ENCODE measurements at regions not wholly inside any gene's neighbourhood (a gene's known extent, or its start where the extent isn't known, plus 50 kb on each side); places are given as distances from the start of the nearest gene placed in this dataset.
A peak's percentile ranks its signal among the peaks of the same experiment; 100 is the strongest.

DNA sequence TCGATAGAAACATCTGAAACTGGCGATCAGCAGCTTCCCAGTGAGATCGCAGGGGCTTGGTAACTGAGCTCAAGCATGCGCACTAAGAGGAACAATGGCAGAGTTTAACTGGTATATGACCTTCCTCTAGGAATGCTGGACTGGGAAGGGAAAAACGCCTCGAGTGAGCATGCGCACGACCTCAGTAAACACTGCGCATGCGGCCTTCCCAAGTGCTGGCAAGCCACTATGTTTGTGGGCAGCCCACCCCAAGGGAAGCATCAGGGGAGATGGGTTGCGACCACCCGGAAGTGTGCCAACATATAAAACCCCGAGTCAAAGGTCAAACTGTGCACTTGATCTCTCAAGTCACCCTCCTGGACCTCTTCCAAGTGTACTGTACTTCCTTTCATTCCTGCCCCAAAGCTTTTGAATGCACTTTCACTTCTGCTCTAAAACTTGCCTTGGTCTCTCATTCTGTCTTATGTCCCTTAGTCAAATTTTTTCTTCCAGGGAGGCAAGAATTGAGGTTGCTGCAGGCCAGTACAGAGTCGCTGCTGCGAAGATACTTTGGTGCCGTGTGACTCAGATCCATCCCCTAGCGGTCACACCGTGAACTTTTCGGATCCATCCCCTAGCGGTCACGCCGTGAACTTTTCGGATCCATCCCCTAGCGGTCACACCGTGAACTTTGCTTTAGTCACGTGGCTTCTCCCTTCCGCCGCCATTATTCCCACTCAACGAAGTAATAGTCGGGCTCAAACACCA, 243.3 kb downstream of the FAM43A start:
- intact Hi-C loops (cut with DNase I), result no loop called here
- no peaks in the 10 kb centered on the region for H3K36me3 ChIP-seq
- WGBS, 2 donors, result 72% methylated on average over 29 to 30 of the region's 30 CpGs
- peaks cover 10 to 24% of the 10 kb centered on the region in 2 donors for H3K4me1 ChIP-seq
- peak in 1 of 2 donors; percentile 16 for DNase-seq
- no peak for TF ChIP-seq POLR2A (IDR thresholded peaks at IDR 0.05)
- TF ChIP-seq, protein P1, sequence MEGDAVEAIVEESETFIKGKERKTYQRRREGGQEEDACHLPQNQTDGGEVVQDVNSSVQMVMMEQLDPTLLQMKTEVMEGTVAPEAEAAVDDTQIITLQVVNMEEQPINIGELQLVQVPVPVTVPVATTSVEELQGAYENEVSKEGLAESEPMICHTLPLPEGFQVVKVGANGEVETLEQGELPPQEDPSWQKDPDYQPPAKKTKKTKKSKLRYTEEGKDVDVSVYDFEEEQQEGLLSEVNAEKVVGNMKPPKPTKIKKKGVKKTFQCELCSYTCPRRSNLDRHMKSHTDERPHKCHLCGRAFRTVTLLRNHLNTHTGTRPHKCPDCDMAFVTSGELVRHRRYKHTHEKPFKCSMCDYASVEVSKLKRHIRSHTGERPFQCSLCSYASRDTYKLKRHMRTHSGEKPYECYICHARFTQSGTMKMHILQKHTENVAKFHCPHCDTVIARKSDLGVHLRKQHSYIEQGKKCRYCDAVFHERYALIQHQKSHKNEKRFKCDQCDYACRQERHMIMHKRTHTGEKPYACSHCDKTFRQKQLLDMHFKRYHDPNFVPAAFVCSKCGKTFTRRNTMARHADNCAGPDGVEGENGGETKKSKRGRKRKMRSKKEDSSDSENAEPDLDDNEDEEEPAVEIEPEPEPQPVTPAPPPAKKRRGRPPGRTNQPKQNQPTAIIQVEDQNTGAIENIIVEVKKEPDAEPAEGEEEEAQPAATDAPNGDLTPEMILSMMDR (IDR thresholded peaks at IDR 0.05), result peak in 5 of 6 experiments; percentile 29 to 87 (median 50)
- H3K9me3 ChIP-seq, result no peaks in the 10 kb centered on the region
- no peak overlapping the region for H3K27ac ChIP-seq
- H3K4me3 ChIP-seq (replicated peaks in 1 of 3), result no peak overlapping the region
- no peaks in the 10 kb centered on the region for H3K27me3 ChIP-seq

DNA sequence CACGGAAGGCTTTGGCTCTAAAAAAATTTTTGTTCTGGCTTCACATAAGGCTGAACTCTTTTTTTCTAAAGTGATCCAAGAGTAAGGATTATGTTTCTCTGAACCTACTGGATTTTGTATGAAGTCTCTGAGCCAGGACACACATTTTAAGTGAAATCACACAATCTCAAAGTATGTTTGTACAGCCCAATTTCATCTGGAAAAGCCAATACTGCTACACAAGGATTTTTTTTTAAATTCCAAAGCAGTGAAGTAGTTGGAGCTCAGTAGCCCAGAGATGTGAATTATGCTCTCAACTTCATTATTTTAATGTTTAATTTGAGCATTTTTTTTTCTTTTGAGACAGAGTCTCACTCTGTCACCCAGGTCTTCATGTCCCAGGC, 243.9 kb downstream of the FAM43A start:
- Histone ChIP-seq H3K4me3 (replicated peaks in 1 of 3) (no peak overlapping the region), H3K4me1 (peaks cover 10 to 24% of the 10 kb centered on the region in 2 donors), H3K27ac (peak overlapping the region in 1 of 3 donors; percentile 7), H3K27me3 (no peaks in the 10 kb centered on the region), H3K36me3 (no peaks in the 10 kb centered on the region), H3K9me3 (no peaks in the 10 kb centered on the region)
- intact Hi-C loops (cut with DNase I), result no loop called here
- TF ChIP-seq POLR2A (IDR thresholded peaks at IDR 0.05), result no peak
- TF ChIP-seq, protein P1 (IDR thresholded peaks at IDR 0.05), result no peak
- 67 to 87% methylated on average over 1 of the region's 1 CpG for WGBS, 2 donors
- no peak for DNase-seq

DNA sequence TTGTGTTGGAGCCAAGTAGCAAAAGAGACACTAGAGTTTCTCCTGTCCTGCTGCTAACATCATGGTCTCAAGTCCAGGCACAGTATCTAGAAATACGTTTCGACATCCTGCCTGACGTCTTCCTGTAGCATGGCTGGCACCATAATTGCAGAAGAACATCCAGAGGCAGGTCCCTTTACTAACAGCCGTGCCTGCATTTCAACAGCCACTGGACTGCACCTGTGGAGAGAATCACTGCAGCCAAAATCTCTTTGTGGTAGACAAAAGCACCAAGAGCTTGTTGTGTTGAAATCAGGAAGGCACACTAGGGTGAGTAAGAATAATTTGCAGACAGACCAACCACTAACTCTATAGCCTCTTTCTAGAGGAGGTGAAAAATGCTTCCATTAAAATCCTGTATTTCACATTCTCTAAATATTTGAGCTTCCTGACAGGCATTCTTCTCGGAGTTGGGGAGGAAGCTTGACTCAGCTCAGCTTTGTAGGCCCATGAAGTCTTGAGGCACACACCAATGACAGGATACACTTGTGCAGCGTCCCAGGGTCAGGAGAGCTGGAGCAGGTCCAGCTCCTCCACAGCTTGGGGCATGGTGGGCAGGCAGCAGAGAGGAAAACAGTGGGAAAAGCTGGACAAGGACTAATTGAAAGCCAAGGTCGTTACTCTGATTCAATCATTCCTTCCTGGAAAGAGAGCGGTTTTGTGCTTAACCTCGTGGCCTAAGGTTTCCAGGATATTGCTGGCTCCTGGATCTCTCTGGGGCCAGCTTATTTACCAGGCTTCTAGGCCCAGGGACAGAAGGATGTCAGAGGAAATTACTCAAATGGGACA, 244.9 kb downstream of the FAM43A start:
- Histone ChIP-seq H3K9me3 (no peaks in the 10 kb centered on the region), H3K36me3 (no peaks in the 10 kb centered on the region), H3K4me3 (replicated peaks in 1 of 3) (no peak overlapping the region), H3K27me3 (no peaks in the 10 kb centered on the region), H3K27ac (peak overlapping the region in 2 of 3 donors; percentile 15 to 41), H3K4me1 (peaks cover 10 to 24% of the 10 kb centered on the region in 2 donors)
- 61 to 66% methylated on average over 9 of the region's 9 CpGs for WGBS, 2 donors
- no peak for TF ChIP-seq POLR2A (IDR thresholded peaks at IDR 0.05)
- TF ChIP-seq, protein P1 (IDR thresholded peaks at IDR 0.05), result no peak
- peak; percentile 24 to 36 for DNase-seq
- intact Hi-C loops (cut with DNase I), result no loop called here

DNA sequence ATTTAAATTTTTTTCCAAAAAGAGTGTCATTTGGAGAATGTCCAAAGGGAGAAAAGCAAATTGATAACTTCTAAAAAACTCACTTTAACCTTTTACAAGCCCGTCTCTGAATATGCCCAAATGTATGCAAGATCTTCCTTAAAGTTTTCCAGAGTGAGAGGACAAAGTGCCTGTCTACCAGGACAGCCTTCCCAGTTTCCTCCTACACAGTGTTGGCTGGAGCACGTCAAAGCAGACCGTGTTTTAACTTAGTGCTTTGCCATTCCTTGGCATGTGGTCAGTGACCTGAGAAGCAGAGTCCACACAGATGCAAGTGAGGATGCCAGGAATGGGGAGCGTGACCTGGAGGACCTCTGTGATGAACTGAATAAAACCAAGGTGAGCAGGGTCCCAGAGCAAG, 245.7 kb downstream of the FAM43A start:
- Histone ChIP-seq H3K27me3 (no peaks in the 10 kb centered on the region), H3K9me3 (no peaks in the 10 kb centered on the region), H3K4me3 (replicated peaks in 1 of 3) (no peak overlapping the region), H3K27ac (peak overlapping the region in 2 of 3 donors; percentile 15 to 41), H3K4me1 (peaks cover 10 to 24% of the 10 kb centered on the region in 2 donors), H3K36me3 (no peaks in the 10 kb centered on the region)
- 74 to 81% methylated on average over 4 of the region's 4 CpGs for WGBS, 2 donors
- no peak for DNase-seq
- TF ChIP-seq, protein P1 (IDR thresholded peaks at IDR 0.05), result no peak
- TF ChIP-seq POLR2A (IDR thresholded peaks at IDR 0.05), result no peak
- intact Hi-C loops (cut with DNase I), result no loop called here

DNA sequence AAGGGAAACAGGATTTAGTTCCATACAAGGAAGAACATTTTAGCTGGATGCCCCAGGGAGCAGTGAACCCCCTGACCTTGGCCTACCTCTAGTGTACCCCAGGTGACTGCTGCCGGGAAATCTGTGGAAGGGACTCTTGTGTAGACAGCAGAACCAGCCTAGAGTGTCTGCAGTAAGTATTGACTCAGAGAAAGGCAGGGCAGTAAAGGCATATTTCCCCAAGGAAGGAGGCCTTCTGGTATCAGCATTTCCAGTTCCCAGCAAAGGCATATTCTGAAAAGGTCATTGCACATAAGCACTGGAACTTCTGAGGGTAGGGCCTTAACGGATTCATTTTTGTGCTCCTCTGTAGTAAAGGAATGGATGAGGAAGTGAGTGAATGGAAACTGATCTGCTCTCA, 246.2 kb downstream of the FAM43A start:
- no peak for DNase-seq
- H3K27me3 ChIP-seq, result no peaks in the 10 kb centered on the region
- intact Hi-C loops (cut with DNase I), result no loop called here
- H3K4me3 ChIP-seq (replicated peaks in 1 of 3), result no peak overlapping the region
- H3K36me3 ChIP-seq, result no peaks in the 10 kb centered on the region
- 76 to 78% methylated on average over 2 of the region's 2 CpGs for WGBS, 2 donors
- peaks cover 10 to 24% of the 10 kb centered on the region in 2 donors for H3K4me1 ChIP-seq
- TF ChIP-seq, protein P1 (IDR thresholded peaks at IDR 0.05), result no peak
- no peak for TF ChIP-seq POLR2A (IDR thresholded peaks at IDR 0.05)
- no peaks in the 10 kb centered on the region for H3K9me3 ChIP-seq
- peak overlapping the region in 2 of 3 donors; percentile 15 to 41 for H3K27ac ChIP-seq

Data from thyroid gland (tissue), 4 donors.